ENCODE measurements at regions not wholly inside any gene's neighbourhood (a gene's known extent, or its start where the extent isn't known, plus 50 kb on each side); places are given as distances from the start of the nearest gene placed in this dataset.

- no peak for DNase-seq
Observed at GRCh38 chr1:239436286-239436685, 49.9 kb downstream of the CHRM3 start.

GRCh38 chr1:239437822-239438221, 51.5 kb downstream of the CHRM3 start:
- no peak for DNase-seq

DNA sequence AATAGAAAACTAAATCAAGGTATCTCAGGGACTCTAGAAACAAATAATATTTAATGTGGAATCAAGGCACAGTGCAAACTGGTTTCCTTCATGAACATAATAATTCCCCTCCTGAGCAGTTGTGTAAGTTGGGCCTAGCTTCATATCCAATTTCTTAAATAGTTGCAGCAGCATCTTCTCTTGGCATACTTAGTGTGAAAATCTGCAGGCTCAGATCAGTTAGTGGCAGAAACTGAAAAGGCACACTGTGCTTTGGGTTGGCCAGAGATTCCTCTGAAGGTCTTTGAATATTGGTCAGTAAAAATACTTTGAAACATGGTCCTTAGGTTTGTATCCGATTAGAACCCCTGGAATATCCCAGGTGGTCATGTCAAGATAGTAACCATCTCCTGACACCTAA, 52.5 kb downstream of the CHRM3 start:
- DNase-seq = no peak

DNA sequence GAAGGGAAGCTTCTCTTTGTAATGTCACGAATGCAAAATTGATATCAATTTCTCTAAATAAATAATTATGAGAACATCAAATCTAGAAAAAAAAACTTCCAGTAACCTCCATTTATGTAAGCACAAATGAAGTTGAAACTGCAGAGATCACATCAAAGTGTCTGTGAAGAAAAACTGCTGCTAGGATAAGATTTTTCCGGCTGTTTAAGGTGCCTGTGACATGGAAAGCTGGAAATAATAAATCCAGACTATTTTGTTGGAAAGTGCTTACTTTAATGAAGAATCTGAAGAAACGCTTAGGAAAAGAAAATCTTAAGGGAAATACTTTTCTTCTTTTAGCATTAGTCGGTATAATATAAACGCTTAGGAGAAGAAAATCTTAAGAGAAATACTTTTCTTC, 57.0 kb downstream of the CHRM3 start:
- DNase-seq = no peak

GRCh38 chr1:239446611-239447010, 60.2 kb downstream of the CHRM3 start:
- DNase-seq = no peak

- no peak for DNase-seq
Observed at GRCh38 chr1:239448911-239449310, 62.5 kb downstream of the CHRM3 start.

DNA sequence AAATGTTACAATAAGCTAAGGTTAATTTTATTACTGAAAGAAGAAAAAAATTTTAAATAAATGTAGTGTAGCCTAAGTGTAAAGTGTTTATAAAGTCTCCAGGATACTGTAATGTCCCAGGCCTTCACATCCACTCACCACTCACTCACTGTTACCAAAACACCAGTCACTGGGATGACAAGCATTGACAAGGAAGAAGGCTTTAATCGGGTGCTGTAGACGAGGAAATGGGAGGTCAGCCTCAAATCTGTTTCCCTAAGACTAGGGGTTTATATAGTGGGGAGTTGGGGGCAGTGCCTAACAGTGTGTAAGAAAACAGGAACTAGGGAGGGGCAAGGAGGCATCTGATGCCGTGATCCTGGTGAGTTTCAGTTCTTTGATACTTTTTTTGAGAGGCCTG, 69.4 kb downstream of the CHRM3 start:
- no peak for DNase-seq

- DNase-seq = no peak
Observed at GRCh38 chr1:239456788-239457187, 70.4 kb downstream of the CHRM3 start.

DNA sequence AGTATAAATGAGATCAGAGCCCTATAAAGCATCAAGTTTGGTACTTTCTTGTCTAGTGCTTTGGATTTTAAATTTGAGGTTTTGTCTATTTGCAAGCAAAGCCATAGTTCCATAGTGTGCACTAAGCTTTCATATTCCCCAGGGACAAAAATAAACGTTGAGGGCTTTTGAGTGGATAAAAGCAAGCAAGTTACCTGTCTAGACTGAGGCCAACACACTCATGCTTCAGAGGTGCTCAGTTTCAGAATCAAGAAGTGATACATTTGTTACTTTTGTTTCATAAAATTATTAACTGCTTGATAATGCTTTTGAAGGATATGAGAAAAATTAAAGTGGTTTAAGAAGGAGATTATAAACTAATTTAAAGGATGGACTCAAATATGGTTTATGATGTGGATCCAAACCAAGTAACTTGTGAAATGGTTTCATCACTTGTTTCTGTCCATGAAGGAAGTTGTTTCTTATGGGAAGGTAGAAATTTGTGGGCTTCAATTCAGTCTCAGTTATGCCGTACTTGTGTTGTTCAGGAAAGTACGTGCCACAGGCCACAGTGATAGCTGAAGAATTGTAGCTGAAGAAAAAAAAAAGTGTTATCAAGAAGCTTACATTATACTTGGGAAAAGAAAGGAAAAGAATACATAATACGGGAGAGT, 71.2 kb downstream of the CHRM3 start:
- no peak for DNase-seq

DNA sequence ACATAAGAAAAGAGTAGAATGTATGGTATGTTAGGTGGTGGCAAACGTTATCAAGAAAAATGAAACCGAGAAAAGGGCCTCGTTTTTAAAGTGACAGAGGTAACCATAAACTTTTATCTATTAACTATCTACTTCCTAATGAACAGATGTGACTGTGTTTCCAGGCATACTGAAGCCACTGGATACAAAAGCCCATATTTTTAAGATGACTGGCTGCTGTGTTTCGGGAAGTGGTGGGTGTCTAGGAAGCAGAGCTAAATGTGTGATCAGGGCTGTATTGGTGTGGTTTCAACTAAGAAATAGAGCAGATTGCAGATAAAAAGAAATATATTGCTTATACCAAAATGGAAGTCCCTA, 71.8 kb downstream of the CHRM3 start:
- DNase-seq = no peak

- DNase-seq = no peak
Observed at GRCh38 chr1:239467730-239468129, 81.4 kb downstream of the CHRM3 start.

GRCh38 chr1:239478069-239478468, 91.7 kb downstream of the CHRM3 start:
- DNase-seq = no peak

DNA sequence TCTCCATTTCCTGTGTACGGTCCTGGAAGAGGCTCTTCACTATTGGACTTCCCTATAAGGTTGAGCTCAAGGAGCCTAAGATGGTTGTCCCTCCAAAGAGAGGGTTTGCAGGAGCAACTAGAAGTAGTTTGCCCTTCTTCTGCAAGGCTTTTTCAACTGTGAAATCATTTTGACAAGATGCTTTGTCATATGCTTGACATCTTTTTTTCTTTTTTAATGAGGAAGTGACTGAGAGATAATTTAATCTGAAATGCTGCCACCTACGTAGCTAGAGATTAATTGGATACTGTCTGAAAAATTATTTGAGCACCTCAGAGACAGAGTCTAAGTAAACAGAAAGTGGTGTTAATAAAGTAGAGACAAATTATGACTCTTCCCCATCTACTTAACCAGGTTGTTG, 97.0 kb downstream of the CHRM3 start:
- DNase-seq = no peak

- peak; percentile 24 for DNase-seq
Observed at GRCh38 chr1:239493811-239494414, 107.5 kb downstream of the CHRM3 start.

DNA sequence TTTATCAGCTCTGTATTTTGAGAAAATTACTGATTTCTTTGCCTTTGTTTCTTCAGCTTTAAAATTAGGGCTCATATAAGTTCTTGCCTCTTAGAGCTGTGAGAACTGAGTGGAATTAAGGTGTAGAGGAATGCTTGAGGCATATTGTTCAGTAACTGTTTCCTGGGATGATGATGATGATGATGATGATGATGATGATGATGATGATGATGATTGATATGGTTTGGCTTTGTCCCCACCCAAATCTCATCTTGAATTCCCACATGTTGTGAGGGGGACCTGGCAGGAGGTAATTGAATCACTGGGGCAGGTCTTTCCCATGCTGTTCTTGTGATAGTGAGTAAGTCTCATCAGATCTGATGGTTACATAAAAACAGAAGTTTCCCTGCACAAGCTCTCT, 118.7 kb downstream of the CHRM3 start:
- DNase-seq = no peak

DNA sequence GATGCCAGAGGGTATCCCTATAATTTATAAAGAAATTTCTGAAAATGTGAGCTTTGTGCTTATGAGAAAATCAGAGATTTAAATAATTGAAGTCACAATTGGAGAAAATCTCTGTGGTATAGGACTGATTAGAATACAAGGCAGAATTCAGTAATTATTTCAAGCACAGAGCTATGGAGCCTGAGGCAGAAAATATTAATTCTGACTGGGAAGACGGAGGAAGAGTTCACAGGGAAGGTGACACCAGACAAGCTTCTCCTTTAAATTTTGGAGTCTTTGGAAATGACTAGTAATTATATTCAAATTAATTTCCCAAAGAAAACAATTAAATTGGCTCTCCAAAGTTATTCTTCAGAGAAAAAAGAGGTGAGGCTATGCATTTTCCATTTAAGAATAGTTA, 121.5 kb downstream of the CHRM3 start:
- no peak for DNase-seq

GRCh38 chr1:239511875-239512274, 125.5 kb downstream of the CHRM3 start:
- no peak for DNase-seq

- DNase-seq = no peak
Observed at GRCh38 chr1:239516579-239516978, 130.2 kb downstream of the CHRM3 start.

GRCh38 chr1:239526391-239526790, 140.0 kb downstream of the CHRM3 start:
- DNase-seq = no peak

- no peak for DNase-seq
Observed at GRCh38 chr1:239527051-239527693, 140.8 kb downstream of the CHRM3 start.

DNA sequence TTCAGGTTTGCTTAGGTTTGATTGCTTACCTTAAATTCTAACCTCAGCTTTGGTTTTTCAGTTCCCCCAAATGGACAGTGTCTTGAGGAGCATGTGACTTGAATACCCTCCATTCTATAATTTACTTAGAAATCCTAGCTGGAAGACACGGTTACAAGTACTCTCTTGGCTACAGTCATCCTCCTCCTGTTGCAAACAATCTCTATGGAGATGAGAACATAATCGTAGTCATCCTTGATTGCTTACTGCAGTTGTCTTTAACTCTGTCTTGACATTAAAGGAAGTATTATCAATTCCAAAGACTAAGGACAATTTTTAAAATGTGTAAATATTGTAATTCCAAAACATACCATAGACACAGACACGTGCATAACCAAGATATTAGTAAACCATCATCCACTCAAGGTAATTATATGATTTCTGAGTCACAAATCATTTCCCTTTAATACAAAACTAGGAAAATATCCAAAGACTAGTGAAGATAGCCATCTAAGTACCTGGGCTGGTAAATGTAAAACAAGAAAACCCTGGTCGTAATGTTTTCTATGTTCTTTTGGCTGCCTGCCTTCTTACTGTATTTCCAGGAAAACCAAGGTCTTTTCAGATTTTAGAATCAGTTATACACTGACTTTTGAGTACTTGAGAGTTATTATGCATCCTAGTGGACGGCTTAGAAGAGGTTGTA, 149.9 kb downstream of the CHRM3 start:
- no peak for DNase-seq

GRCh38 chr1:239537795-239538194, 151.4 kb downstream of the CHRM3 start:
- no peak for DNase-seq

- no peak for DNase-seq
Observed at GRCh38 chr1:239538239-239538988, 152.0 kb downstream of the CHRM3 start.

Data from right hindlimb (tissue), 1 donor.